ENCODE measurements at regions not wholly inside any gene's neighbourhood (a gene's known extent, or its start where the extent isn't known, plus 50 kb on each side); places are given as distances from the start of the nearest gene placed in this dataset.

DNA sequence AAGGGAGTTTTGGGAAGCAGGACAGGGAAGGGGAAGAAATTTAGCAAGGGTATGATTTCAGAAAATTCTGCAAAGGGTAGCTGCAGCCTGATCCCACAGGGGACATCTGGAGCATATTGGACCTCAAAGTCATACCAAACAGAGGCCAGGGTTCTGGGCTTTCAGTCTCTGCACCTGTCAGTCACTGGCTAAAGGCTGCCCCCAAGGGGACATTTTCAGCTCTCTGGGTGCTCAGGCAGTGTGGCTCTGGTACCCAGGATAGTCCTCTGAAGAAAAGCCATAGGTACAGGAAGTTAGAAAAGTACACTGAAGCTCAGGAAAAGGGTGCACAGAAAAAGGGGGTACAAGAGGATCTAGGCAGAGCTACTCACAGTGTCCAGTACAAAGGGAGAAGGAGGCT is 149.2 kb downstream of the INSIG2 start:
- H3K27me3 ChIP-seq (ENCODE audit: control insufficient read depth in 1 of 2, insufficient read depth in 2 of 2, low read length in 2 of 2), result peaks cover 2 to 3% of the 10 kb centered on the region in 2 experiments
- no peaks in the 10 kb centered on the region for H3K4me1 Mint-ChIP-seq (ENCODE audit: low read depth)
- peaks cover 7% of the 10 kb centered on the region for H3K9me3 Mint-ChIP-seq
- H3K4me3 ChIP-seq (ENCODE audit: low read length), result no peak overlapping the region
- no peaks in the 10 kb centered on the region for H3K36me3 Mint-ChIP-seq (ENCODE audit: low read depth)
- TF ChIP-seq, protein P1, sequence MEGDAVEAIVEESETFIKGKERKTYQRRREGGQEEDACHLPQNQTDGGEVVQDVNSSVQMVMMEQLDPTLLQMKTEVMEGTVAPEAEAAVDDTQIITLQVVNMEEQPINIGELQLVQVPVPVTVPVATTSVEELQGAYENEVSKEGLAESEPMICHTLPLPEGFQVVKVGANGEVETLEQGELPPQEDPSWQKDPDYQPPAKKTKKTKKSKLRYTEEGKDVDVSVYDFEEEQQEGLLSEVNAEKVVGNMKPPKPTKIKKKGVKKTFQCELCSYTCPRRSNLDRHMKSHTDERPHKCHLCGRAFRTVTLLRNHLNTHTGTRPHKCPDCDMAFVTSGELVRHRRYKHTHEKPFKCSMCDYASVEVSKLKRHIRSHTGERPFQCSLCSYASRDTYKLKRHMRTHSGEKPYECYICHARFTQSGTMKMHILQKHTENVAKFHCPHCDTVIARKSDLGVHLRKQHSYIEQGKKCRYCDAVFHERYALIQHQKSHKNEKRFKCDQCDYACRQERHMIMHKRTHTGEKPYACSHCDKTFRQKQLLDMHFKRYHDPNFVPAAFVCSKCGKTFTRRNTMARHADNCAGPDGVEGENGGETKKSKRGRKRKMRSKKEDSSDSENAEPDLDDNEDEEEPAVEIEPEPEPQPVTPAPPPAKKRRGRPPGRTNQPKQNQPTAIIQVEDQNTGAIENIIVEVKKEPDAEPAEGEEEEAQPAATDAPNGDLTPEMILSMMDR (IDR thresholded peaks at IDR 0.05), result no peak
- H3K9me3 ChIP-seq (ENCODE audit: control insufficient read depth in 1 of 2, insufficient read depth in 1 of 2, low read length in 2 of 2), result no peaks in the 10 kb centered on the region
- intact Hi-C loops (cut with DNase I, micrococcal nuclease), result no loop called here
- H3K4me3 Mint-ChIP-seq, result no peak overlapping the region
- H3K36me3 ChIP-seq (ENCODE audit: insufficient read depth, low read length), result no peaks in the 10 kb centered on the region
- no peak overlapping the region for H3K27ac Mint-ChIP-seq
- no peaks in the 10 kb centered on the region for H3K4me1 ChIP-seq (ENCODE audit: insufficient read depth, low read length)
- ATAC-seq (ENCODE audit: poor library complexity) (no peak), DNase-seq (no peak)
- POLR2A ChIA-PET, result no interaction called here
- H3K27me3 Mint-ChIP-seq, result peaks cover 46% of the 10 kb centered on the region
- H3K27ac ChIP-seq (ENCODE audit: low read depth in 1 of 2, low read length in 2 of 2), result no peak overlapping the region
- CTCF ChIA-PET, result no interaction called here

DNA sequence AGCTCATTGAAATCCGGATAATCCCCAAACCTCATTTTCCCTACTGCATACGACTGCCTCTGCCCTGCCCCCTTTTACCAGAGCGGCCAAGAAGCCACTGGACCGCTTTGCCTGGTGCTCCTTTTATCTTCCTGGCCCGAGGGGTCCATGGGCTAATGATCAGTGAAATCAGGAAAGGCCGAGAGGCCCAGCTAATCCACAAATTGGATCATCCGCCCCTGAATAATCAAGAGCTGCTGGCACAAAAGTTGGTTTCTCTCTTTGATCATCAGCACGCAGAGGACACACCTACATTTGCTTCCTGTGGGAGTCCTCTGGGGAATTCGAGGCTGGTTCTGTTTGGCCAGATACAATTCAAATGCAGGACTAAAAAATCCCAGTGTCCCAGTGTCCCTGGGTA is 144.5 kb downstream of the INSIG2 start:
- intact Hi-C loops (cut with DNase I, micrococcal nuclease), result no loop called here
- ATAC-seq (ENCODE audit: poor library complexity) (no peak), DNase-seq (no peak)
- Histone ChIP-seq H3K27ac (ENCODE audit: low read depth in 1 of 2, low read length in 2 of 2) (no peak overlapping the region), H3K27me3 (ENCODE audit: control insufficient read depth in 1 of 2, insufficient read depth in 2 of 2, low read length in 2 of 2) (peaks cover 8 to 13% of the 10 kb centered on the region in 2 experiments), H3K4me1 (ENCODE audit: insufficient read depth, low read length) (no peaks in the 10 kb centered on the region), H3K9me3 (ENCODE audit: control insufficient read depth in 1 of 2, insufficient read depth in 1 of 2, low read length in 2 of 2) (no peaks in the 10 kb centered on the region), H3K4me3 (ENCODE audit: low read length) (no peak overlapping the region), H3K36me3 (ENCODE audit: insufficient read depth, low read length) (no peaks in the 10 kb centered on the region)
- Mint-ChIP-seq H3K36me3 (ENCODE audit: low read depth) (no peaks in the 10 kb centered on the region), H3K9me3 (peaks cover 2% of the 10 kb centered on the region), H3K27me3 (peaks cover 56% of the 10 kb centered on the region), H3K4me3 (no peak overlapping the region), H3K27ac (no peak overlapping the region), H3K4me1 (ENCODE audit: low read depth) (no peaks in the 10 kb centered on the region)
- CTCF ChIA-PET, result no interaction called here
- TF ChIP-seq, protein P1 (IDR thresholded peaks at IDR 0.05), result no peak
- POLR2A ChIA-PET, result no interaction called here

DNA sequence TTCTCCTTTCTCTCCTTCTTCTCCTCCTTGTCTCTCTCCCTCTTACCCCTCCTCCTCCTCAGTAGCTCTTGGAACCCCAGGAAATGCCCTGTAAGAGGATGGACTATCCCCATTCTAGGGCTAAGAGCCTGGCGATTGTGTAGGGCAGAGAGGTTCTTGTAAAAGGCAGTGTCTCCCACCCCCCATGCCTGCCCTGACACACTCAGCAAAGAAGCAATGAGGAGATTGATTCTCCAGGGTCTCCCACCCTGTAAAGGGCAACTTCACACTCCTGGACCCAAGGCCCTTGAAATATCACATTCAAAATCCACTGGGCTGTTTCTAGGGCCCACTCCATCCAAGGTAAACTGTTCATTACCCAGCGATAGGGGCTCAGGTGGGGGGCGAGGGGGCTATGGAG is 144.1 kb downstream of the INSIG2 start:
- no peak overlapping the region for H3K27ac Mint-ChIP-seq
- intact Hi-C loops (cut with DNase I, micrococcal nuclease), result no loop called here
- H3K27ac ChIP-seq (ENCODE audit: low read depth in 1 of 2, low read length in 2 of 2), result no peak overlapping the region
- H3K4me1 ChIP-seq (ENCODE audit: insufficient read depth, low read length), result no peaks in the 10 kb centered on the region
- peaks cover 8 to 13% of the 10 kb centered on the region in 2 experiments for H3K27me3 ChIP-seq (ENCODE audit: control insufficient read depth in 1 of 2, insufficient read depth in 2 of 2, low read length in 2 of 2)
- H3K4me3 ChIP-seq (ENCODE audit: low read length), result no peak overlapping the region
- no peaks in the 10 kb centered on the region for H3K36me3 ChIP-seq (ENCODE audit: insufficient read depth, low read length)
- H3K9me3 Mint-ChIP-seq, result peaks cover 2% of the 10 kb centered on the region
- H3K36me3 Mint-ChIP-seq (ENCODE audit: low read depth), result no peaks in the 10 kb centered on the region
- ATAC-seq (ENCODE audit: poor library complexity) (no peak), DNase-seq (no peak)
- TF ChIP-seq, protein P1 (IDR thresholded peaks at IDR 0.05), result no peak
- CTCF ChIA-PET, result no interaction called here
- POLR2A ChIA-PET, result no interaction called here
- H3K4me1 Mint-ChIP-seq (ENCODE audit: low read depth), result no peaks in the 10 kb centered on the region
- H3K9me3 ChIP-seq (ENCODE audit: control insufficient read depth in 1 of 2, insufficient read depth in 1 of 2, low read length in 2 of 2), result no peaks in the 10 kb centered on the region
- no peak overlapping the region for H3K4me3 Mint-ChIP-seq
- peaks cover 56% of the 10 kb centered on the region for H3K27me3 Mint-ChIP-seq
